Right lobe of liver (tissue), 6 donors: ENCODE measurements at regions not wholly inside any gene's neighbourhood (a gene's known extent, or its start where the extent isn't known, plus 50 kb on each side); places are given as distances from the start of the nearest gene placed in this dataset.

Experiments
- ATAC-seq, 4 donors: fragments of 200-7000 bp; cut with Tn5 transposase; one replicate each; pipeline ENCODE4 v1.9.1; 2020; ENCODE audit warnings: mild to moderate bottlenecking in 4 of 4, moderate library complexity in 4 of 4
- DNase-seq, 3 donors: peaks; one replicate each; pipeline ENCODE4 v3.0.0-alpha.2; 2020
- H3K27ac ChIP-seq, 3 donors: fragments of 200-600 bp; one replicate each; pipeline ENCODE4 v1.8.0; 2022
- H3K27me3 ChIP-seq, 2 donors: fragments of 200-600 bp; one replicate each; pipeline ENCODE4 v1.8.0; 2022
- H3K36me3 ChIP-seq, 4 donors: fragments of 200-600 bp; sonication (generic) in 1 of 4; one replicate each; pipeline versions ENCODE4 v1.5.1 to v1.8.0; 2017 to 2022; ENCODE audit warnings: control low read depth in 1 of 4
- H3K4me1 ChIP-seq, 4 donors: fragments of 200-600 bp; sonication (generic) in 1 of 4; one replicate each; pipeline versions ENCODE4 v1.5.1 to v1.8.0; 2017 to 2022; ENCODE audit warnings: control low read depth in 1 of 4
- H3K4me3 ChIP-seq, 3 donors: fragments of 200-600 bp; one replicate each; pipeline ENCODE4 v1.8.0; 2022
- H3K9me3 ChIP-seq, 4 donors: fragments of 200-600 bp; sonication (generic) in 1 of 4; one replicate each; pipeline versions ENCODE4 v1.5.1 to v1.8.0; 2017 to 2022; ENCODE audit warnings: control low read depth in 1 of 4
- CTCF ChIP-seq, 4 donors: fragments of 200-600 bp in 3 of 4; fragments of 450-650 bp in 1 of 4; IDR thresholded peaks; one replicate each; pipeline versions ENCODE4 v1.5.1 to v1.8.0; 2016 to 2022; ENCODE audit warnings: antibody characterized with exemption in 4 of 4, mild to moderate bottlenecking in 2 of 4
- POLR2A ChIP-seq: fragments of 450-650 bp; IDR thresholded peaks from one replicate; pipeline ENCODE4 v1.6.1; 2017; ENCODE audit warnings: antibody characterized with exemption, mild to moderate bottlenecking
- WGBS: methylation state at CpG from one replicate; pipeline ENCODE4 v1.1.6; 2018; ENCODE audit warnings: low coverage, low lambda C conversion rate; ENCODE audit not compliant: insufficient coverage; ENCODE audit errors: missing lambda C conversion rate; 5-methylcytosine and 5-hydroxymethylcytosine counted together
- intact Hi-C, 2 donors: fragments of 100-400 bp; cut with DNase I; formaldehyde crosslinking; loops; one replicate each; pipeline versions ENCODE4 v1.11.2 to v1.14.1; 2022
- donor health status: DM: no; HTN: yes; CAD: no.
- donor health status: DM: no; HTN: no; CAD: no.
- donor health status: DM: no; HTN: no; CAD: no.
- donor health status: DM: no; HTN: yes; CAD: no.
- donor health status: DM: no; HTN: yes; CAD: no.

GRCh38 chr9:90085633-90086032 is 480.8 kb downstream of the GADD45G start:
- ATAC-seq (no peak), DNase-seq (no peak)
- TF ChIP-seq POLR2A: no peak
- TF ChIP-seq CTCF (IDR thresholded peaks at IDR 0.05): no peak
- H3K4me3 ChIP-seq: no peak overlapping the region
- H3K36me3 ChIP-seq: no peaks in the 10 kb centered on the region
- intact Hi-C loops: no loop called here
- no peak overlapping the region for H3K27ac ChIP-seq
- H3K9me3 ChIP-seq: no peaks in the 10 kb centered on the region
- no peaks in the 10 kb centered on the region for H3K4me1 ChIP-seq
- no peaks in the 10 kb centered on the region for H3K27me3 ChIP-seq
- 71% methylated on average over 4 of the region's 4 CpGs for WGBS

- Histone ChIP-seq H3K4me3 (no peak overlapping the region), H3K27me3 (no peaks in the 10 kb centered on the region), H3K36me3 (no peaks in the 10 kb centered on the region), H3K27ac (no peak overlapping the region), H3K9me3 (no peaks in the 10 kb centered on the region), H3K4me1 (no peaks in the 10 kb centered on the region)
- DNase-seq (no peak), ATAC-seq (peak; percentile 62 to 77 (median 66))
- WGBS: 38% methylated on average over 2 of the region's 2 CpGs
- no peak for TF ChIP-seq CTCF (IDR thresholded peaks at IDR 0.05)
- no peak for TF ChIP-seq POLR2A
- intact Hi-C loops: no loop called here
These were observed 481.3 kb downstream of the GADD45G start for GRCh38 chr9:90086101-90086511.

- intact Hi-C loops: no loop called here
- H3K27ac ChIP-seq: no peak overlapping the region
- TF ChIP-seq POLR2A: no peak
- TF ChIP-seq CTCF (IDR thresholded peaks at IDR 0.05): no peak
- no peaks in the 10 kb centered on the region for H3K4me1 ChIP-seq
- no peaks in the 10 kb centered on the region for H3K36me3 ChIP-seq
- no peak for DNase-seq
- no peak overlapping the region for H3K4me3 ChIP-seq
- 64% methylated on average over 3 of the region's 6 CpGs for WGBS
- no peak for ATAC-seq
- H3K9me3 ChIP-seq: no peaks in the 10 kb centered on the region
- H3K27me3 ChIP-seq: no peaks in the 10 kb centered on the region
These were observed 483.6 kb downstream of the GADD45G start for GRCh38 chr9:90088434-90088833.

GRCh38 chr9:90088856-90089255 is 484.0 kb downstream of the GADD45G start:
- Histone ChIP-seq H3K27ac (no peak overlapping the region), H3K27me3 (no peaks in the 10 kb centered on the region), H3K4me3 (no peak overlapping the region), H3K9me3 (no peaks in the 10 kb centered on the region), H3K36me3 (no peaks in the 10 kb centered on the region), H3K4me1 (no peaks in the 10 kb centered on the region)
- no peak for DNase-seq
- no peak for ATAC-seq
- intact Hi-C loops: no loop called here
- TF ChIP-seq POLR2A: no peak
- TF ChIP-seq CTCF (IDR thresholded peaks at IDR 0.05): no peak
- 76% methylated on average over 4 of the region's 4 CpGs for WGBS

- intact Hi-C loops: loop anchor here (10.0 kb wide), 1 partner anchor 166 kb away; no protein-coding TSS in a partner anchor
- ATAC-seq: peak in 2 of 4 donors; percentile 29 to 57
- DNase-seq: no peak
- no peak for TF ChIP-seq CTCF (IDR thresholded peaks at IDR 0.05)
- no peak for TF ChIP-seq POLR2A
- no peak overlapping the region for H3K27ac ChIP-seq
- H3K36me3 ChIP-seq: no peaks in the 10 kb centered on the region
- H3K27me3 ChIP-seq: no peaks in the 10 kb centered on the region
- no peaks in the 10 kb centered on the region for H3K9me3 ChIP-seq
- H3K4me1 ChIP-seq: no peaks in the 10 kb centered on the region
- 64% methylated on average over 4 of the region's 4 CpGs for WGBS
- no peak overlapping the region for H3K4me3 ChIP-seq
These were observed 486.2 kb downstream of the GADD45G start for GRCh38 chr9:90090997-90091396.
